Activated CD4-positive, alpha-beta T cell treated with anti-CD3 and anti-CD28 coated beads, Interleukin-2, Interleukin-4, amounts not matched to agents 100 ng/mL and 50 ng/mL, durations not matched to agents 16 hours and 8 hours (primary cell): ENCODE measurements at regions not wholly inside any gene's neighbourhood (a gene's known extent, or its start where the extent isn't known, plus 50 kb on each side); places are given as distances from the start of the nearest gene placed in this dataset.
A peak's percentile ranks its signal among the peaks of the same experiment; 100 is the strongest.
"Not testable (repeated sequence)": the region's sequence is repeated elsewhere in the genome, so short reads cannot be mapped to it uniquely, and the experiment has no call there.

Experiments used
- DNase-seq: peaks from one replicate; pipeline ENCODE4 v3.0.0-alpha.2; 2020; ENCODE audit warnings: low spot score

DNA sequence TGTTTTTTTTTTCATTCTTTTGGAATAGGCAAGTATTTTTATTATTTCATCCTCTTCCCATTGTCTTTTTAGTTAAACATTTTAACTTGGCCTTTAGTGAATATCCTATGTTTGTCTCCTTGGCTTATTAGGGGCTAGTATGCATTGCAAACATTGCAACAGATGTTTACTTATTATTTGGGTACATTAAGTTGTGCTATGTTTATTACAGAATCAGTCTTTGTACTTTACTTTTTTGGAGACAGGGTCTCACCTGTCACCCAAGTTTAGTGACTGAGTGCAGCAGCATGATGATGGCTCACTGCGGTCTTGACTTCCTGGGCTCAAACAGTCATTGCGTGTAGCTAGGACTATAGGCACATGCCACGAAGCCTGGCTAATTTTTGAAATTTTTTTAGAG, 51.1 kb upstream of the NUDT6 start:
- DNase-seq = no peak

DNA sequence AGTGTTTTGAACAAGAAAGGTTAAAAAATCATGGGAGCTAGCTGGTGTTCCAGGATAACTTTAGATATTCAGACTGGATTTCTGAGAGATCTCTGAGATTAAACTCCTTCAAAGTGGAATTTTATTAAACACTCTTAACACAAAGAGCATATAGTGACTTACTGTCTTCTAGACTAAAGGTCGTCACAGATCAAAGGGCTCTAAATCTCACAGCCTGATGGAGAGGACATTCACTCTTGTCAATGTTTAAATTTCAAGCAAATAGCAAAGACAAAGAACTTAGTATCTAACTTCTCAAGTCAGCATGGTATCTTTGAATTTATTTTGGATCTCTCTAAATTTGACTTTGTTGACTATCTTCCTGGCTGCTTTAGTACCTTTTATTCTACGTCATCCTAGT, 53.7 kb upstream of the NUDT6 start:
- DNase-seq = no peak

DNA sequence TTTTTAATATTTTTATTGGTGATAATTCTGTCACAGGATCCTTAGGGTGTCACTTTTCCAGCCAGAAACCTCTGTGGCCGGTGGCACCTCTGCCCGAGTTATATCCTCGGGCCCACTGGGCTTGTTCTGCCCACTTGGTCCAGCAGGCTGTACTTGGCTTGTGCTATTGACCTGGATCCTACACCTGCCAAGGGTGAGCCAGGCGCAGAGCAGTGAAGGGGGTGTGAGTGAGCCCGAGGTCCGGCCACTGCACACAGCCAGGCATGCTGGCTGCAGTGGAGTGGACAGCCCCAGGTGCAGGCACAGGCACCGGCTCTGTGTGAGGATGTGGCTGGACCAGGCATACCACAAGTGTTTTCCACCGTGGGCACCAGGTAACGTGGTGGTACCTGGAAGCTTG, 54.7 kb upstream of the NUDT6 start:
- DNase-seq = no peak

DNA sequence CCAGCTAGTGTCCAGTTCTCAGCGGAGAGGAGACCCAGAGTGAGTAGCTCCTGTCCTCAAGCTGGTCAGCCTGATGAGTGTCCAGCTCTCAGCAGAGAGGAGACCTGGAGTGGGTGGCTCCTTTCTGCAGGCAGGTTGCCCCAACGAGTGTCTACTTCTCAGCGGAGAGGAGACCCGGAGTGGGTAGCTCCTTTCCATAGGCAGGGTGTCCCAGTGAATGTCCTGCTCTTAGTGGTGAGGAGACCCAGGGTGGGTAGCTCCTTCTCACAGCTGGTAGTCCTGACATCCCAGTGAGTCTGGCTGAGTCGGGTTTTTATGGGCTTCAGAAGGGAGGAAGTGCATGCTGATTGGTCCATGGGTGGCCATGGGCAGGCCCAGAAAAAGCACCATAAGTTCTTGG, 55.7 kb upstream of the NUDT6 start:
- DNase-seq = no peak

DNA sequence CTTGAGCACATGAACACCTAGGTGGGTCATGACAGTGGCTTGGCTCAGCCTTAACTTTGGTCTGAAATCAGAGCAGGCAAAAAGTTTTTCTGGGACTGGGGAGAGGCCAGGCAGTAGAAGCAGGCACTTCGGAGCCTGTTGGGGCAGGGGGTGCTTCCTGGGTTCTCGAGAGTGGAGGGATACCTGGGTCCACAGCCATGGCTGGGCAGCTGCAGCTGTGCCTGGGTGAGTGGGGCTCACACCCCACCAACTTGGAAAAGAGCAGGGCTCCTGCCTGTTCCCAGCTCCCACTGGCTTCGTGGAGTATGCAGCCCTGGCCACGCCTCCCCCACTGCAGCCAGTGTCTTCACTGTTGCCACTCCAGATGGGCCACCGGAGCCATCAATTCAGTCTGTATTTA, 56.4 kb upstream of the NUDT6 start:
- no peak for DNase-seq

DNA sequence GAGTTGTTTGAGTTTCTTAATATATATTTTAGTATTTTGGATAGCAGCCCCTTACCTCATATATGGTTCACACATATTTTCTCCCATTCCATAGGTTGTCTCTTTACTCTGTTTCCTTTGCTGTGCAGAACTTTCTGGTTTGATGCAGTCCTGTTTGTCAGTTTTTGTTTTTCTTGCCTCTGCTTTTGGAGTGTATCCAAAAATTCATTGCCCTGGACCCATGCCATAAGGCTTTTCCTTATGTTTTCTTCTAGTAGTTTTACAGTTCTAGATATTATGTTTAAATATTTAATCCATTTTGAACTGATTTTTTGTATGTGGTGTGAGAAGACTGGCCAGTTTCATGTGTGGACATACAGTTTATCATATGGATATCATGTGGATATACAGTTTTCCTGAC, 58.5 kb upstream of the NUDT6 start:
- DNase-seq = no peak

DNA sequence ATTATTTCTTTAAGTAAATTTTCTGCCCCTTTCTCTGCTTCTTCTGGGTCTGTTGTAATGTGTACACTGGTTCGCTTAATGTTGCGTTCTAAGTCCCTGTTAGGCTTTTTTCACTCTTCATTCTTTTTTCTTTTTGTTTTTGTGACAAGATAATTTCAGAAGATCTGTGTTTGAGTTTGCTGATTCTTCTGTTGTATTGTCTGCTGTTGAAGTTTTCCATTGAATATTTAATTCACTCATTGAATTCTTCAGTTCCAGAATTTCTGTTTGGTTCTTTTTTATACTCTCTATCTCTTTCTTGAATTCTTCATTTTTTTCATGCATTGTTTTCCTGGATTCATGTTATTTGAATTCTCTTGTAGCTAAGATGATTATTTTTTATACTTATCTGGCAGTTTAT, 66.3 kb upstream of the NUDT6 start:
- DNase-seq = no peak

DNA sequence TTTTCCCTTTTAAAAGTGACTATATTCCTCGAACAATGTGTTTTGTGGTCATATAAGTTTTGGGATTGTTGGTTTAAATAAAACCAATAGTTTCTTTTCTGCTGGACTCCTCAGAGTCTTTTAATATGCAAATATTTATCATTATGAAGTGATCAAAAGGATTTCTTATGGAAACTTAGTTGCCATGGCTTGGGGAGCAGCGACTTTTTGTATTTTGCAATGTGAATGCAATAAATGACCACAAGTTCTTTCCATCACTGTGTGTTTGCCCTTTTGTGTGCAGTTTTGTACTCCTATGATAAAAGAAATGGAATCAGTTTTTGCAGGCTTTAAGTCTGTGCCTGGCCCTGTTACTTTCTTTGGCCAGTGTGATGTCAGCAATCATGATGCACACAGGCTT, 68.5 kb upstream of the NUDT6 start:
- no peak for DNase-seq

DNA sequence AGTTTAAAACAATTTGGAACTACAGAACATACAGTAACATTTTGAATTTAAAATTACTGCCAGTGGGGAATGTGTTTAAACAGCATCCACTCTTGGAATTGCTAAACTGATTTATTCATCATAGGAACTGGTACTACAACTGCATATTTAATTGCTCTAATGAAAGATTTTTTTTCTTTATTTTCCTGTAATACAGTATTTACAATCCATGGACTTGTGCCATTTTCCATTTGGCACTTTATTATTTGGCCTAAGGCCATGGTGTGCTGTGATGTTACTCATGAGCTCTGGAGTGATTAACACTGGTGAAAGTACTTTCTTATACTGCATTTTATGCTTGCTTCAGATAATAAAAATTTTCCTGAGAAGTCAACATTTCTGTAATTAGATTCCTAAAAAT, 69.7 kb upstream of the NUDT6 start:
- DNase-seq = no peak

DNA sequence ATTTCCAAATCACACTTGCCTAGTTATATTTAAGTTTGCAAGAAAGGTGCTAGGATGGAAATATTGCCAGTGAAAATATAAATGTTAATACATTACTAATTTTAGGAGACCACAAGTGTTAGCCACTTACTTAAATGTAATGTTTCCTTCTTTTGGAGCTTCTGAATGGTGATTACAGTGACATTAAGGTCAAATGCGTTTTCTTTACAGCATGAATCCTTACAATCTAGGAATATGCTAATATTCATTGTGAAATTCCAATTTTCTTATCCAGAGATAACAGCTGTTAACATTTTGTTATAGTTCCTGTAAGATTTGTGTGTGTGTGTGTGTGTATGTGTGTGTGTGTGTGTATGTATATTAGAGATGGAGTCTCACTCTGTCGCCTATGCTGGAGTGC, 70.2 kb upstream of the NUDT6 start:
- DNase-seq = no peak

DNA sequence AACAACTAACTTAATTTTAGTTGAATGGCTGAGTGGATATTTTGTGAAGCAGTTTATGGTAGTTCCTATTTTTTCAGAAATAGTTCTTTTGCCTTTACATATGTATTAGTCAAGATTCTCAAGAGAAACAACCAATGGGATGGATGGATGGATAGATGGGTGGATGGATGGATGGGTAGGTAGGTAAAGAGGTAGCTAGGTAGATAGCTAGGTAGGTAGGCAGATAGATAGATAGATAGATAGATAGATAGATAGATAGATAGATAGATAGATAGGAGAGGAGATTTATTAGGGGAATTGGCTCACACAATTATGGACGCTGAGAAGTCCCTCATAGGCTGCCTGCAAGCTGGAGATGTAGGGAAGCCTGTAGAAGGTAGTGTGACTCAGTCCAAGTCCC, 74.0 kb upstream of the NUDT6 start:
- no peak for DNase-seq

DNA sequence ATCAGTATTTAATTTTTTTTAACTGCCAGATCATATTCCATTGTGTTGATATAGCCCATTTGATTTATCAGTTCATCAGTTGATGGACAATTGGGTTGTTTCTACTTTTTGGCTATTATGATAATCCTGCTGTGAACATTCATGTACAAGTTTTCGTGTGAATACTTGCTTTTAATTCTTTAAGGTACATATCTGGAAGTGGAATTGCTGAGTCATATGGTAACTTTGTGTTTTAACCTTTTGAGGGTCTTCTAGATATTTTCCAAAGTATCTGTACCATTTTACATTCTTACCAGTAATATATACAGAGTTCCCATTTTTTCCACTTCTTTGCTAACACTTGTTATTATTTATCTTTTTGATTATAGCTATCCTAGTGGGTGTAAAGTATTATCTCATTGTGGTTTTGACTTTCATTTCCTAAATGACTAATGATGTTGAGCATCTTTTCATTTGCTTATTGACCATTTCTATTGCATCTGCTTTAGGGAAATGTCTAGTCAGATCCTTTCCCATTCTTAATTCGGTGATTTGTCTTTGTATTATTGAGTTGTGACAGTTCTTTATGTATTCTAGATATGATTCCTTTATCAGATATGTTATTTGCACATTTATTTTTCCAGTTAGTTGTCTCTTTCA, 75.2 kb upstream of the NUDT6 start:
- DNase-seq = peak; percentile 52

DNA sequence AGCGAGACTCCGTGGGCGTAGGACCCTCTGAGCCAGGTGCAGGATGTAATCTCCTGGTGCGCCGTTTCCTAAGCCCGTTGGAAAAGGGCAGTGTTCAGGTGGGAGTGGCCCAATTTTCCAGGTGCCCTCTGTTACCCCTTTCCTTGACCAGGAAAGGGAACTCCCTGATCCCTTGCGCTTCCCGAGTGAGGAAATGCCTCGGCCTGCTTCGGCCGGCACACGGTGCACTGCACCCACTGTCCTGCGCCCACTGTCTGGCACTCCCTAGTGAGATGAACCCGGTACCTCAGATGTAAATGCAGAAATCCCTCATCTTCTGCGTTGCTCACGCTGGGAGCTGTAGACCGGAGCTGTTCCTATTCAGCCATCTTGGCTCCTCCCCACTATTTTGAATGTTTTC, 81.7 kb upstream of the NUDT6 start:
- not testable (repeated sequence) for DNase-seq

DNA sequence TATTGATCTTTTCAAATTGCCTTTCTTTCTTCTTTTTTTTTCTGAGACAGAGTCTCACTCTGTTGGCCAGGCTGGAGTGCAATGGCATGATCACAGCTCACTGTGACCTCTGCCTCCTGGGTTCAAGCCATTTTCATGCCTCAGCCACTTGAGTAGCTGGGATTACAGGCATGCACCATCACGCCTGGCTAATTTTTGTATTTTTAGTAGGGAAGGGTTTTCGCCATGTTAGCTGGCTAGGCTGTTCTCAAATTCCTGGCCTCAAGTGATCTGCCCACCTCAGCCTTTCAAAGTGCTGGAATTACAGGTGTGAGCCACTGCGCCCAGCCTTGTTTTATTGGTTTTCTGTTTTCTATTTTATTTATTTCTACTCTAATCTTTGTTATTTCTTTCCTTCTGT, 82.7 kb upstream of the NUDT6 start:
- not testable (repeated sequence) for DNase-seq

DNA sequence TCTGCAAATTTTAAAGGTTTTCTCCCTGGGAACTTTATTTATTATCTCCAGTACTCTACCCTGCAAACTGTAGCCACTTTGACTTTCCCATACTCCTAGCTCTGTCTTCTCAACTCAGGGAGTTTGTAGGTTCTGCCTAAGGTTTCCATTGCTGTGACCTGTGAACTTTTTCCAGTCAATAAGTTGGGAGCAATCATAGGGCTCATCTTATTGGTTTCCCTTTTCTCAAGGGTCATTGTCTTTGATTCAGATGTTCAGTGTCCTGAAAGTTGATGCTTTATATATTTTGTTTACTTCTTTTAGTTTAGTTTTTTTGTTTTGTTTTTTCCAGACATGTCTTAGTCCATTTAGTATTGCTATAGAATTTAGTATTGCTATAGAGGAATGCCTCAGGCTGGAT, 85.3 kb upstream of the NUDT6 start:
- DNase-seq = no peak

DNA sequence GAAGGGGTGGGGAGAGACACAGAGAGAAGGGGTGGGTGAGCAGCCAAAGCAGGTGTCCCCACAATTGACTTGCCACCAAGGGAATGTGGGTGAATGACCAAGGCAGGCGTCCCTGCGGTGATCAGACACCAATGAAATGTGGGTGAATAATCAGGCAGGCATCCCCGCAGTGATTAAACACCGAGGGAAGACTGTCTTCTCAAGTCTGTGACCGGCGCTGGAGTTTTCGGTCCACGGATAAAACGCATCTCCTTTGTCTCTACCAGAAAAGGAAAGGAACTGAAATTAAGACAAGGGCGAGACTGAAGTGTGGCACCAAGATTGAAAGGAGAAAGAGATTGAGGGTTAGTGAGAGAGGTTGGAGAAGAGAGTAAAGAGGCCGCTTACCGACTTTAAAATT, 90.0 kb upstream of the NUDT6 start:
- DNase-seq = not testable (repeated sequence)

DNA sequence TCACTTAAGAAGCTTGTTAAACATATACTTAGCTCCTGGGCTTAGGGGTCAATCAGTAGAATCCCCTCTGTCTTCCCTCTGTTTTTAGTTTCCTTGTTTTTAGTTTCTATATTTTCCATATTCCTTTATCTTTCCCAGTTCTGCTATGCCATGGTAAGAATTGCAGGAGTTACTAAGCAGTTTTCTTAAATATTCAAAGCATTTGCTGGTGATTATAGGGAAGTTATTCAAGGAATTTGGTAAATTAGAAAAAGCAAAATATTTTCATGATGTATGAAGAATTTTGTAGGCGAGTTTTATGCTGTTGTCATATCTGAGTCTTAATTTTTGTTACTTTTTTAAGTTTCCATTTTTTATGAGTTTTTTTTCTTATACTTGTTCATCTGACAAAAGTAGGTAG, 91.6 kb upstream of the NUDT6 start:
- no peak for DNase-seq

DNA sequence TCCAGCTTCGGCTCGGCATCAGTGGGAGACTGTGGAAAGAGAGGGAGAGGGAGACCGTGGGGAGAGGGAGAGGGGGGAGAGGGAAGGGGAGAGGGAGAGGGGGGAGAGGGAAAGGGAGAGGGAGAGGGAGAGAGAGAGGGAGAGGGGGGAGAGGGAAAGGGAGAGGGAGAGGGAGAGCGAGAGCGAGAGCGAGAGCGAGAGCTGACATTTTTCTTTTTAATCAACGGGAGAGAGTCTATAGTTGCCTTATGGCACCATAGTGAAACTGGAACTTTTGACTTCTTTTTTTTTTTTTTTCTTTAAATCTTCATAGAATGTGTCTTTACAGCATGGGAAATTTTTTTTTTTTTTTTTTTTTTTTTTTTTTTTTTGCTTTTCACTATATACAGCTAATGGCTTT, 94.7 kb upstream of the NUDT6 start:
- no peak for DNase-seq

DNA sequence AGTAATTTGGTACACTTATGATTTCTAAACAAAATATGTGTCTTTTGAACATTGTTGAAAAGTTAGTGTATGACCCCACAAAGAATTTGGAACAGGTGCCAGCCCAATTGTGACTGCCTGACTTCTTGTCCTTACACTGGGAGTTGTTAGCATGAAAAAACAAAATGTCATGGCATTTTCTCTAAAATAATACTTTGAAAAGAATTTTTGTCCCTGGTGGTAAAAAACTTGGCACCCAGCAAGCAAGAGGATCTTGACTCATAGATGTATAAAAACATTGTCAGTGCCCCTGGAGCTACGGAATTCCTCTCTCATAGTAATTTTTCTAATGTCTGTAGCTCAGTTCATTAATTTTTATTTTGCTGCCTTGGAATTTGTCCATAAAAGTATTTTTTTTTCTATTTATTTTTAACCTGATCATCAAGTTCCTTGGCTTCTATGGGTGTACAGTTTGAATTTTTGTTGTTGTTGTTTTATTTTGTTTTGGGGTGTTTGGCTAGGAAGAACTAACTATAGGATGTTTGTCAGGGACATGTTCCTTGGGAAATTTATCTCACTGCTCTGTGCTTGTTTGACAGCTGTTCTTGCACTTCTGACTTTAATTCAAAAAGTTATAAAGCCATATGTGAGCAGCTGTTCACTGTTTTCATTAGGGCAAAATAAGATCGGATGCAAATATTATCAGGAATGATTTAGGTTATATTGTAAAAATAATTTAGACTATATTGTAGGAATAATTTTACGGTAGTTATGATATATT, 95.4 kb upstream of the NUDT6 start:
- DNase-seq = no peak

DNA sequence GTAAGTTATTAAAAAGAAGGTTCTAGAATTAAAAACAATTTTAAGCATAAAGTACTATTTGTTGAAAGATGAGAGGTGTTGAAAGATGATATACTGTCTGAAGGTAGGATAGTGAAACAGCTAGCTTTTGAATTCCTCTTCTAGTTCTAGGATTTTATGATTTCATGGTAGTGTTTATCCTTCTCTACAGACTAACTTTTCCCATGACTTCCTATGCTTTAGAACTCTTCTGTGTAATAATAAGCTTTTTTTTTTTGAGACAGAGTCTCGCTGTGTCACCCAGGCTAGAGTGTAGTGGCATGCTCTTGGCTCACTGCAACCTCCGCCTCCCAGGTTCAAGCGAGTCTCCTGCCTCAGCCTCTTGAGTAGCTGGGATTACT, 96.0 kb upstream of the NUDT6 start:
- DNase-seq = no peak

DNA sequence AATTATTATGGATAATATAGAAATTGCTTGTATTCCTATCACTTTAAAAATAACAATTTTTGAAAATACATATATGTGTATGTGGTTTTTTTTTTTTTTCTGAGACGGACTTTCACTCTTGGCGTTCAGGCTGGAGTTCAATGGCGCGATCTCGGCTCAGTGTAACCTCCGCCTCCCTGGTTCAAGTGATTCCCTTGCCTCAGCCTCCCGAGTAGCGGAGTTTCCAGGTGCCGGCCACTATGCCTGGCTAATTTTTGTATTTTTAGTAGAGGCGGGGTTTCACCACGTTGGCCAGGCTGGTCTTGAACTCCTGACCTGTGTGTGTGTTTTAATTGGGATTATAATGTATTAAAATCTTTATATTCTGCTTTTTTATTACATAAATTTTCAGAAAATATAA, 97.9 kb upstream of the NUDT6 start:
- no peak for DNase-seq

DNA sequence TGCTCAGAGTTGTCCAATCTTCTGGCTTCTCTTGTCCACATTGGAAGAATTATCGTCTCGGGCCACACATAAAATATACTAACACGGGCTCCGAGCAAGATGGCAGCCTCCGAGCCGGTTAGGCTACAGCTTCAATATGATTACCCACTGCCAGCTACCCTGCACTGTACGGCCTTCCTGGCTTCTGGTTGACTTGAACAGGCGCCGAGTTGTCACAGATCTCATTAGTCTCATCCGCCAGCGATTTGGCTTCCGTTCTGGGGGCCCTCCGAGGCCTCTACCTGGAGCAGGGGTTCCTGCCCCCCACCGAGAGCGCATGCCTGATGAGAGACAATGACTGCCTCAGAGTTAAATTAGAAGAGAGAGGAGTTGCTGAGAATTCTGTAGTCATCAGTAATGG, 101.2 kb upstream of the NUDT6 start:
- no peak for DNase-seq

DNA sequence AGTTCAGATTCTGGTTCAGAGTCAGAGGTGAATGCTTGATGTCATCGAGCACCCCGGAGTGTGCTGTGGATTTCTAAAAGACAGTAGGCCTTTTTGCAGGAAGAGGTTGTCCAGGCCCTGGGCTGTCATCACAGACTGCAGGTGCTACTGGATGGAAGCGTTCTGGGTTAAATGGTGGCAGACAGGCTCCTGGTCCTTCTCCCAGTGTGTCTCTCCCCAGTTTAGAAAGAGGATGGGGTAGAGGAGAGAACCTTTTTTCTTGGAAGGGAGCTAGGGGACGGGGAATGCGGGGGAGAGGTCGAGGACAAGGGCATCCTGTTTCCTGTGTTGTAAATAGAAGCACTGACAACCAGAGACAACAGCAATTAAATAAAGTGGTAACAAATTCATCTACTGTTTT, 102.3 kb upstream of the NUDT6 start:
- DNase-seq = no peak

DNA sequence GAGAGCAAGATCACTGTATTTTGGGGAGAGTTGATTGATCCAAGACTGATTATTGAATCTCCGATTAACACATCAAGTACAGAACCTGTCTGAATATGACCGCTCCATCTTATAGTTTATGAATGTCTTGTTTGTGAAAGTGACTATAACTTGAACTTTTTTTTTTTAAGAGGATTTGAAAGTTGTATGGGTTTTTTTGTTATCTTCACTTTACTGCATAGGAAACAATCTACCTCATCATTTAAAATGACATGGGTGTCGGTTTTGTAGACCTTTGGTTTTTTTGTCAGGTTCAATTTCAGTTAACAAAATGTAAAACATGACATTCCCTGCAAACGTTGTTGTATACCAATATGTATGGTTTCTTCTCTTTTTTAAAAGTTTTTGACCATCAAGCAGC, 103.0 kb upstream of the NUDT6 start:
- no peak for DNase-seq
